ENCODE measurements at regions not wholly inside any gene's neighbourhood (a gene's known extent, or its start where the extent isn't known, plus 50 kb on each side); places are given as distances from the start of the nearest gene placed in this dataset.
"Not testable (repeated sequence)": the region's sequence is repeated elsewhere in the genome, so short reads cannot be mapped to it uniquely, and the experiment has no call there.

GRCh38 chr12:131280426-131280825 lies 326.7 kb downstream of the ADGRD1 start:
- H3K4me3 ChIP-seq (ENCODE audit: low read depth, low read length) = no peak overlapping the region
- no peak for TF ChIP-seq CTCF (conservative IDR thresholded peaks at IDR 0.05; ENCODE audit: low read depth, low read length)
- no peak for DNase-seq (ENCODE audit: low read depth)

GRCh38 chr12:131281016-131281415 lies 327.3 kb downstream of the ADGRD1 start:
- DNase-seq (ENCODE audit: low read depth) = no peak
- no peak for TF ChIP-seq CTCF (conservative IDR thresholded peaks at IDR 0.05; ENCODE audit: low read depth, low read length)
- no peak overlapping the region for H3K4me3 ChIP-seq (ENCODE audit: low read depth, low read length)

- no peak for DNase-seq (ENCODE audit: low read depth)
- TF ChIP-seq CTCF (conservative IDR thresholded peaks at IDR 0.05; ENCODE audit: low read depth, low read length) = no peak
- no peak overlapping the region for H3K4me3 ChIP-seq (ENCODE audit: low read depth, low read length)
These were observed 328.8 kb downstream of the ADGRD1 start for GRCh38 chr12:131282292-131283080.

- DNase-seq (ENCODE audit: low read depth) = no peak
- H3K4me3 ChIP-seq (ENCODE audit: low read depth, low read length) = no peak overlapping the region
- TF ChIP-seq CTCF (conservative IDR thresholded peaks at IDR 0.05; ENCODE audit: low read depth, low read length) = no peak
These were observed 329.6 kb downstream of the ADGRD1 start for GRCh38 chr12:131283191-131283861.

- DNase-seq (ENCODE audit: low read depth); H3K4me3 ChIP-seq (ENCODE audit: low read depth, low read length): not testable (repeated sequence)
These were observed 330.4 kb downstream of the ADGRD1 start for GRCh38 chr12:131283862-131284825.

GRCh38 chr12:131284954-131285904 lies 331.5 kb downstream of the ADGRD1 start:
- H3K4me3 ChIP-seq (ENCODE audit: low read depth, low read length); DNase-seq (ENCODE audit: low read depth): not testable (repeated sequence)

GRCh38 chr12:131285905-131286295 lies 332.2 kb downstream of the ADGRD1 start:
- DNase-seq (ENCODE audit: low read depth); H3K4me3 ChIP-seq (ENCODE audit: low read depth, low read length): not testable (repeated sequence)

- H3K4me3 ChIP-seq (ENCODE audit: low read depth, low read length); DNase-seq (ENCODE audit: low read depth): not testable (repeated sequence)
These were observed 332.6 kb downstream of the ADGRD1 start for GRCh38 chr12:131286301-131286700.

All from choroid plexus epithelial cell (primary cell).